CD14-positive monocyte (primary cell): ENCODE measurements at regions not wholly inside any gene's neighbourhood (a gene's known extent, or its start where the extent isn't known, plus 50 kb on each side); places are given as distances from the start of the nearest gene placed in this dataset.

Source experiments
- DNase-seq, 3 donors: peaks; one replicate each; pipeline ENCODE4 v3.0.0-alpha.2; 2011 to 2022
- H2AFZ ChIP-seq: 2 replicates; pipeline ENCODE4 v1.6.0; 2012; ENCODE audit warnings: mild to moderate bottlenecking, low read depth, low read length, inconsistent platforms; ENCODE audit not compliant: insufficient read depth, poor library complexity, severe bottlenecking
- H3K27ac ChIP-seq, 2 donors: 1 replicate in 1 of 2; 2 replicates in 1 of 2; pipeline ENCODE4 v1.5.1; 2012 to 2013; ENCODE audit warnings: low read length in 2 of 2, control low read depth in 1 of 2, inconsistent platforms in 1 of 2, low read depth in 1 of 2, mild to moderate bottlenecking in 1 of 2
- H3K27me3 ChIP-seq, 2 donors: one replicate each; pipeline versions ENCODE4 v1.6.0 to v1.6.1; 2011 to 2013; ENCODE audit warnings: low read length in 2 of 2; ENCODE audit not compliant: control insufficient read depth in 2 of 2, insufficient read depth in 2 of 2
- H3K36me3 ChIP-seq, 2 donors: replicated peaks in 1 of 2; 1 replicate in 1 of 2; 2 replicates in 1 of 2; pipeline versions ENCODE4 v1.5.1 to v1.6.1; 2012 to 2013; ENCODE audit warnings: low read length in 2 of 2, control low read depth in 1 of 2, inconsistent platforms in 1 of 2, mild to moderate bottlenecking in 1 of 2; ENCODE audit not compliant: insufficient read depth in 2 of 2, control insufficient read depth in 1 of 2
- H3K4me1 ChIP-seq, 2 donors: 1 replicate in 1 of 2; 2 replicates in 1 of 2; pipeline versions ENCODE4 v1.5.1 to v1.6.1; 2012 to 2013; ENCODE audit warnings: low read length in 2 of 2, control low read depth in 1 of 2, inconsistent platforms in 1 of 2, mild to moderate bottlenecking in 1 of 2, moderate library complexity in 1 of 2; ENCODE audit not compliant: insufficient read depth in 2 of 2, control insufficient read depth in 1 of 2
- H3K4me2 ChIP-seq: replicated peaks from 2 replicates; pipeline ENCODE3; 2012; ENCODE audit warnings: low read length, moderate library complexity, mild to moderate bottlenecking; ENCODE audit not compliant: poor library complexity, severe bottlenecking; ENCODE audit errors: extremely low read depth
- H3K4me3 ChIP-seq, 3 experiments: fragments of 200-600 bp in 1 of 3; sonication (generic) in 1 of 3; replicated peaks in 1 of 3; 1 replicate in 2 of 3; 2 replicates in 1 of 3; pipeline ENCODE4 v1.5.1; 2011 to 2013; ENCODE audit warnings: low read length in 3 of 3, mild to moderate bottlenecking in 3 of 3, control low read depth in 2 of 3, low read depth in 2 of 3, inconsistent platforms in 1 of 3, moderate library complexity in 1 of 3
- H3K79me2 ChIP-seq: 2 replicates; pipeline ENCODE4 v1.6.0; 2012; ENCODE audit warnings: mild to moderate bottlenecking, control low read depth, inconsistent platforms, low read length, moderate library complexity; ENCODE audit not compliant: insufficient read depth
- H3K9ac ChIP-seq: 2 replicates; pipeline ENCODE4 v1.6.0; 2017; ENCODE audit warnings: low read length, mild to moderate bottlenecking; ENCODE audit not compliant: insufficient read depth, poor library complexity, severe bottlenecking
- H3K9me3 ChIP-seq, 2 donors: replicated peaks in 1 of 2; 1 replicate in 1 of 2; 2 replicates in 1 of 2; pipeline versions ENCODE4 v1.5.1 to v1.6.1; 2012 to 2013; ENCODE audit warnings: low read length in 2 of 2, control low read depth in 1 of 2; ENCODE audit not compliant: control insufficient read depth in 1 of 2, insufficient read depth in 1 of 2
- H4K20me1 ChIP-seq: 2 replicates; pipeline ENCODE4 v1.6.0; 2012; ENCODE audit warnings: mild to moderate bottlenecking, low read length, control low read depth, moderate library complexity; ENCODE audit not compliant: insufficient read depth
- H3K27ac Mint-ChIP-seq, 7 donors: one replicate each; pipeline ENCODE4 v1.8.0; 2020; ENCODE audit warnings: mild to moderate bottlenecking in 7 of 7, mixed read lengths in 7 of 7, moderate library complexity in 6 of 7, inconsistent platforms in 2 of 7
- H3K27me3 Mint-ChIP-seq, 3 donors: one replicate each; pipeline ENCODE4 v1.8.0; 2021 to 2022; ENCODE audit warnings: low read depth in 3 of 3, mild to moderate bottlenecking in 3 of 3, mixed read lengths in 3 of 3, moderate library complexity in 3 of 3, inconsistent platforms in 1 of 3
- H3K36me3 Mint-ChIP-seq, 2 donors: one replicate each; pipeline ENCODE4 v1.8.0; 2020; ENCODE audit warnings: mixed read lengths in 2 of 2, inconsistent platforms in 1 of 2, mild to moderate bottlenecking in 1 of 2
- H3K4me1 Mint-ChIP-seq: one replicate; pipeline ENCODE4 v1.8.0; 2020; ENCODE audit warnings: mild to moderate bottlenecking, mixed read lengths
- H3K4me3 Mint-ChIP-seq, 2 donors: one replicate each; pipeline ENCODE4 v1.8.0; 2020; ENCODE audit warnings: mild to moderate bottlenecking in 2 of 2, mixed read lengths in 2 of 2, moderate library complexity in 1 of 2
- H3K9me3 Mint-ChIP-seq, 7 donors: one replicate each; pipeline ENCODE4 v1.8.0; 2020 to 2022; ENCODE audit warnings: mixed read lengths in 7 of 7, mild to moderate bottlenecking in 6 of 7, moderate library complexity in 6 of 7, inconsistent platforms in 2 of 7
- WGBS: methylation state at CpG from one replicate; pipeline ENCODE4 v1.1.5; 2013; ENCODE audit warnings: missing lambda C conversion rate; ENCODE audit not compliant: insufficient coverage; 5-methylcytosine and 5-hydroxymethylcytosine counted together
- intact Hi-C, 2 donors: fragments of 100-400 bp; cut with micrococcal nuclease; formaldehyde crosslinking; loops; one replicate each; pipeline versions ENCODE4 v1.15.0 to v1.15.1; 2023
- TF ChIP-seq, protein P1 (sequence below): fragments of 200-600 bp; IDR thresholded peaks from one replicate; pipeline ENCODE4 v1.8.0; 2022; ENCODE audit warnings: antibody characterized with exemption, mild to moderate bottlenecking

DNA sequence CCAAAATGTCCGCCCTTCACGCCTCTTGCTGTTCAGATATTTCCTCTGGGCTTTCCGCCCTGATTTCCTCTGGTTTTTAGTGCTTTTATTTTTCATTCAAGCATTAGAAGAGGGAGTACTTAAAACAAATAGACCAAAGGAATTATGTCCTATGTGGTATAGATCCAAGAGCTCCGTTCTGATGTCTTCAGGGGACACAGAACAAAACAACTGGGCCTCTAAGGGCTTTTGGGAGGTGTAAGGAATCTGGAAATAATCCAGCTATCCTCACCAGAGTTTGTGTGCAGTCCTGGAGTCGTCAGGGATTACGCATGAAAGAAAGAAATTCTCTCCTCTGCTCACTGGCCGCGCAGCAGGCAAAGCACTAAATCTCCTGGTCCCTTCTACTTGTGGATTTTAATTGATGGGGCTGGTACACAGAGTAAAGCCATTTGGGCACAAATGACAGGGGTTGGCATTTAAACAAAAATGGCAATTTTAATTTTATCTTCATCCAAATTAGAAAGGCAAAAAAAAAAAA is 999.2 kb downstream of the ADGRL3 start:
- Histone ChIP-seq H3K4me3 (no peak overlapping the region), H3K79me2 (no peaks in the 10 kb centered on the region), H3K9me3 (peaks cover 0 to 4% of the 10 kb centered on the region in 2 donors), H4K20me1 (no peaks in the 10 kb centered on the region), H3K36me3 (no peaks in the 10 kb centered on the region), H3K4me1 (no peaks in the 10 kb centered on the region), H2AFZ (no peak overlapping the region), H3K4me2 (no peak overlapping the region), H3K9ac (no peak overlapping the region), H3K27me3 (no peaks in the 10 kb centered on the region), H3K27ac (no peak overlapping the region)
- WGBS, result 60% methylated on average over 1 of the region's 8 CpGs
- DNase-seq, result no peak
- intact Hi-C loops, result no loop called here
- Mint-ChIP-seq H3K4me3 (no peak overlapping the region), H3K4me1 (no peaks in the 10 kb centered on the region), H3K27me3 (peaks cover 0 to 3% (median 1%) of the 10 kb centered on the region in 3 donors), H3K9me3 (peaks cover 0 to 7% (median 3%) of the 10 kb centered on the region in 7 donors), H3K27ac (no peak overlapping the region), H3K36me3 (no peaks in the 10 kb centered on the region)
- TF ChIP-seq, protein P1, sequence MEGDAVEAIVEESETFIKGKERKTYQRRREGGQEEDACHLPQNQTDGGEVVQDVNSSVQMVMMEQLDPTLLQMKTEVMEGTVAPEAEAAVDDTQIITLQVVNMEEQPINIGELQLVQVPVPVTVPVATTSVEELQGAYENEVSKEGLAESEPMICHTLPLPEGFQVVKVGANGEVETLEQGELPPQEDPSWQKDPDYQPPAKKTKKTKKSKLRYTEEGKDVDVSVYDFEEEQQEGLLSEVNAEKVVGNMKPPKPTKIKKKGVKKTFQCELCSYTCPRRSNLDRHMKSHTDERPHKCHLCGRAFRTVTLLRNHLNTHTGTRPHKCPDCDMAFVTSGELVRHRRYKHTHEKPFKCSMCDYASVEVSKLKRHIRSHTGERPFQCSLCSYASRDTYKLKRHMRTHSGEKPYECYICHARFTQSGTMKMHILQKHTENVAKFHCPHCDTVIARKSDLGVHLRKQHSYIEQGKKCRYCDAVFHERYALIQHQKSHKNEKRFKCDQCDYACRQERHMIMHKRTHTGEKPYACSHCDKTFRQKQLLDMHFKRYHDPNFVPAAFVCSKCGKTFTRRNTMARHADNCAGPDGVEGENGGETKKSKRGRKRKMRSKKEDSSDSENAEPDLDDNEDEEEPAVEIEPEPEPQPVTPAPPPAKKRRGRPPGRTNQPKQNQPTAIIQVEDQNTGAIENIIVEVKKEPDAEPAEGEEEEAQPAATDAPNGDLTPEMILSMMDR, result no peak

DNA sequence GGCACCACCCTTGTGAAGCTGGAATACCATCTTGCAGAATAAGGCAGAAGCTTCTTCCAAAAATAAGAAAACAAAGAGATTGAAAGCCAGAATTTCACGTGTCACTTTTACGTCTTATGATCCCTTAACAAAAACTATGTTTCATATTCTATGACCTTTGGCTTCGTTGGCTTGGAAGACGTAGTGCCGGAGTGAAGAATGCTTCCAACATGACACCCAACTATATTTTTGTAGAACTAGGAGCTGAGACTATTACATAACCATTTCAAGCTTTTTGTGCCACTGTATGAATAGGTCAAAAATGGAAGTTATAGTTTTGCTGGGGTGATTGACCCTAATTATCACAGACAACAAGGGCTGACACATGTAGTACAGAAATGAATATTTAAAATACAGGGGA is 996.2 kb downstream of the ADGRL3 start:
- intact Hi-C loops, result no loop called here
- no peaks in the 10 kb centered on the region for H3K4me1 Mint-ChIP-seq
- Histone ChIP-seq H3K36me3 (no peaks in the 10 kb centered on the region), H4K20me1 (no peaks in the 10 kb centered on the region), H2AFZ (no peak overlapping the region), H3K4me2 (no peak overlapping the region), H3K27ac (no peak overlapping the region), H3K4me3 (no peak overlapping the region), H3K9me3 (no peaks in the 10 kb centered on the region), H3K79me2 (no peaks in the 10 kb centered on the region), H3K27me3 (no peaks in the 10 kb centered on the region), H3K9ac (no peak overlapping the region), H3K4me1 (no peaks in the 10 kb centered on the region)
- DNase-seq, result no peak
- no peak overlapping the region for H3K27ac Mint-ChIP-seq
- TF ChIP-seq, protein P1, result no peak
- peaks cover 0 to 2% (median 0%) of the 10 kb centered on the region in 3 donors for H3K27me3 Mint-ChIP-seq
- no peak overlapping the region for H3K4me3 Mint-ChIP-seq
- H3K36me3 Mint-ChIP-seq, result no peaks in the 10 kb centered on the region
- no CpG with 5 or more reads among the region's 5 CpGs for WGBS
- peaks cover 0 to 4% (median 3%) of the 10 kb centered on the region in 7 donors for H3K9me3 Mint-ChIP-seq
